Kidney epithelial cell (primary cell): ENCODE measurements at regions not wholly inside any gene's neighbourhood (a gene's known extent, or its start where the extent isn't known, plus 50 kb on each side); places are given as distances from the start of the nearest gene placed in this dataset.

Source experiments
- DNase-seq: peaks from one replicate; pipeline ENCODE4 v3.0.0-alpha.2; 2010; ENCODE audit warnings: low read depth
- H3K27me3 ChIP-seq: 2 replicates; pipeline ENCODE4 v1.6.0; 2011; ENCODE audit warnings: low read length; ENCODE audit not compliant: control insufficient read depth, insufficient read depth
- H3K36me3 ChIP-seq: 2 replicates; pipeline ENCODE4 v1.5.1; 2011; ENCODE audit warnings: low read length; ENCODE audit not compliant: control insufficient read depth, insufficient read depth
- H3K4me3 ChIP-seq: 2 replicates; pipeline ENCODE4 v1.5.1; 2011; ENCODE audit warnings: low read depth, mild to moderate bottlenecking, control low read depth, low read length
- TF ChIP-seq, protein P1 (sequence below): IDR thresholded peaks from 2 replicates; pipeline ENCODE4 v1.5.1; 2011; ENCODE audit warnings: mild to moderate bottlenecking, moderate library complexity, low read length, control low read depth, inconsistent platforms; ENCODE audit not compliant: insufficient read depth, poor library complexity, severe bottlenecking

DNA sequence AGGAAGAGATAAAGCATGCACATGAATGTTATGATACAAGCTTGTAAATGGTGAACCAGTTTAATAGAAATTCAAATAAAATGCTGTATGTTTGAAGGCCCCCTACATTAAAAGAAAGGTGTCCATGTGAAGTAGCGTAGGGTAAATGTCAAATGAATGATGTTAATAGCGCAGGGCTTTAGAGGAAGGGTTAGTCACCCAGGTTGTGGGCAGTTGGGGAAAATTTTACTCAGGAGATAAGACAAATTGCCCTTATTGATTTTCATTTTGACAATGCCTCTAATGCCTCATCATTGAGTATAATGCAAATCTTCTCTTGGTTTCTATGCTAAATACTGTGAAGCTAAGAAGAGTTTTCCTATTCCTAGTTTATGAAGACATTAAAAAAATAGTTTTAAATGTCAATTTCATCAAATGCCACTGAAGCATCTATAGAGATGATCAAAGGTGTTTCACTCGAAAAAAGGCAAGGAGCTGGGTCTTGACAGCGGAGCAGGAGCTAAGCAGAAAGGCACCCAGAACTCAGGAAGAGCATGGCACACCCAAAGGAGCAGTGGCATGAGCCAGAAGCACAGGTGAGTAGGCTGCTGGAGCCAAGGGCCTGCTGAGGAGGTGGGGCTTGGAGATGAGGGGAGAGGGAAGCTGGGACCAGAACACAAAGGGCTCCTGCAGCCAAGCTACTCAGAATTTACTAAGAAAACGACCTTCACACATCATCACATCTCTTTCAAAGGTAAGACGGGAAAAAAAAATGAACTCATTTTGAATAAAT lies 129.3 kb upstream of the ACKR3 start:
- Histone ChIP-seq H3K27me3 (no peaks in the 10 kb centered on the region), H3K36me3 (no peaks in the 10 kb centered on the region), H3K4me3 (no peak overlapping the region)
- no peak for DNase-seq
- TF ChIP-seq, protein P1, sequence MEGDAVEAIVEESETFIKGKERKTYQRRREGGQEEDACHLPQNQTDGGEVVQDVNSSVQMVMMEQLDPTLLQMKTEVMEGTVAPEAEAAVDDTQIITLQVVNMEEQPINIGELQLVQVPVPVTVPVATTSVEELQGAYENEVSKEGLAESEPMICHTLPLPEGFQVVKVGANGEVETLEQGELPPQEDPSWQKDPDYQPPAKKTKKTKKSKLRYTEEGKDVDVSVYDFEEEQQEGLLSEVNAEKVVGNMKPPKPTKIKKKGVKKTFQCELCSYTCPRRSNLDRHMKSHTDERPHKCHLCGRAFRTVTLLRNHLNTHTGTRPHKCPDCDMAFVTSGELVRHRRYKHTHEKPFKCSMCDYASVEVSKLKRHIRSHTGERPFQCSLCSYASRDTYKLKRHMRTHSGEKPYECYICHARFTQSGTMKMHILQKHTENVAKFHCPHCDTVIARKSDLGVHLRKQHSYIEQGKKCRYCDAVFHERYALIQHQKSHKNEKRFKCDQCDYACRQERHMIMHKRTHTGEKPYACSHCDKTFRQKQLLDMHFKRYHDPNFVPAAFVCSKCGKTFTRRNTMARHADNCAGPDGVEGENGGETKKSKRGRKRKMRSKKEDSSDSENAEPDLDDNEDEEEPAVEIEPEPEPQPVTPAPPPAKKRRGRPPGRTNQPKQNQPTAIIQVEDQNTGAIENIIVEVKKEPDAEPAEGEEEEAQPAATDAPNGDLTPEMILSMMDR = no peak

GRCh38 chr2:236444187-236444586 lies 125.4 kb upstream of the ACKR3 start:
- H3K4me3 ChIP-seq = no peak overlapping the region
- no peaks in the 10 kb centered on the region for H3K27me3 ChIP-seq
- no peaks in the 10 kb centered on the region for H3K36me3 ChIP-seq
- TF ChIP-seq, protein P1 = no peak
- no peak for DNase-seq

DNA sequence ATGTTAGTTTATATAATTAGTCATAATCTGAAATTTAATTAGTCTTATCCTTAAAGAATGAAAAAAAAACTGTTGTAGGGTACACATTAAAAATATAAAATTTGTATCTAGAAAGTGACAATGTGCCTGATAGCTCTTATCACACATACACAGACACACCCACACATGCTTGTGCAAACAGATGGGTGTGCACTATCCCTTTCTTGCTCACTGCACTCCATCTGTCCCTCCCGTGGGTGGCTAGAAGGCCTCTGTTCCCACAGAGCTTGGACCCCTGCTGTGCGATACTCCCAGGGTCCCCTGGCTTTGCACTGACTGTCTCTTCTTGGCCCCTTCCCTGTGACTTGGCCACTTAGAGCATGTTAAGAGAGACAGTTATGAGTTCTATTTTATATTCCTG lies 123.9 kb upstream of the ACKR3 start:
- Histone ChIP-seq H3K36me3 (no peaks in the 10 kb centered on the region), H3K27me3 (no peaks in the 10 kb centered on the region), H3K4me3 (no peak overlapping the region)
- no peak for DNase-seq
- TF ChIP-seq, protein P1 = no peak

DNA sequence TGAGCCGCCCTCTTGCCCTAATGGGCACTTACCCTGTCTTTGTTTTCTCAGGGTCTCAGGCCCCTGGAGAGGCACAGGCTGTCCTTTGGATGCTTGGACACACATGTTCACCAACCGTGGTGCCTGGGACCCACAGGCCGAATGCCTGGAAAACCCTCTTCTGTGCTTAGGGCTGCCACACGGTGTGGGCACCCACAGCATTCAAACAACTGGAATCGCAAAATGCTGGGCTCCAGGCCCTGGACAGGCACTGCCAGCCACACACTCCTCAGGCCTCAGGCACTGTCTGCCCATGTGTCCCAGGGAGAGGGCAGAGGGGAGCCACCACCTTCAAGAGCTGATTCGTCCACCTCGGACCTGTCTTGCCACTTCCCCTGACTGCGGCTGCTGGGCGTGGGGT lies 123.1 kb upstream of the ACKR3 start:
- H3K27me3 ChIP-seq = no peaks in the 10 kb centered on the region
- DNase-seq = no peak

DNA sequence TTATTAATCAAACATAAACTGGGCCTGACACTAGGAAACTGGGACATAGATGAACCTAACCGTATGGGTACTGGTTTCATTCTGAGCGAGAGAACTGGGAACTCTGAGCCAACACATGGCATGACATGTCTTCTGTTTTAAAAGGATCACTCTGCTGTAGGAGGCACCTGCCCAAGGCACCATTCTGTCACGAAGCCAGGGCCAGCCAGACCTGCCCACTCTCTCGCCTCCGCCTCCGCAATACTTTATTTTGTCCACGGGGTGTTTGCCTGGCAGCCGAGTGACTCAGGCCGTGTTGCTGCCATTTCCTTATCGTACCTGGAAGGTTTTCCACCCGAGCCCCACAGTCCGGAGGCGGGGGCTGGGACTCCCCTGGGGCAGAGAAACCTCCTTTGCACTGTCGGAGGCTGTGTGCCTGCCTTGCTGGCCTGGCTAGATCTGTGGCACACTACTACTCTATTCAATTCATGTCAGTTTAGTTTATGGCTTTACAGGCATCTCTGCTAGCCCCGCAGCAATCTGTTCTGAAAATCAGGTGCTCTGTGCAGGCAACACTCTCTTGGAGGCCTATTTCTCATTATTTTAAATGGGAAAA lies 120.4 kb upstream of the ACKR3 start:
- Histone ChIP-seq H3K4me3 (no peak overlapping the region), H3K27me3 (no peaks in the 10 kb centered on the region), H3K36me3 (no peaks in the 10 kb centered on the region)
- no peak for DNase-seq
- TF ChIP-seq, protein P1 = no peak

More for the DNA sequence above, 123.1 kb upstream of the ACKR3 start:
- Histone ChIP-seq H3K4me3 (no peak overlapping the region), H3K36me3 (no peaks in the 10 kb centered on the region)
- TF ChIP-seq, protein P1 = no peak
